ENCODE measurements at regions not wholly inside any gene's neighbourhood (a gene's known extent, or its start where the extent isn't known, plus 50 kb on each side); places are given as distances from the start of the nearest gene placed in this dataset.

DNA sequence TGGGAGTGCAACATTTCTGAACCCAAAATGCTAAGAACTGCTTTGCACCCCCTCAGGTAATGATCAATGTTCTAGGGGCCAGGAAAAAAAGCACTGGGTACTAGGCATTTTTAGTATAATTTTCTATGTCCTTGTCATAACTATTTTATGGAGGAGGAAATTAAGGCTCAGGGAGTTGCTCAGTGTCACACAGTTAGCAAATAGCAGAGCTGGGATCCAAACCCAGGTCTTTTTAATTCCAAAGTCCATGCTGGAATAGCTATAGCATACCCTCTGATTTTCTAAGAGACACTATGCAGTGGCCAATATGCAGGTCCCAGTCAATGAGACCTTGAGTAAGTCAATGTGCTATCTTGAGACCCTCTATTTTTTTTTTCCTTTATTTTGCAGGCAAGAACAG lies 394.5 kb upstream of the USP24 start:
- TF ChIP-seq, protein P1, sequence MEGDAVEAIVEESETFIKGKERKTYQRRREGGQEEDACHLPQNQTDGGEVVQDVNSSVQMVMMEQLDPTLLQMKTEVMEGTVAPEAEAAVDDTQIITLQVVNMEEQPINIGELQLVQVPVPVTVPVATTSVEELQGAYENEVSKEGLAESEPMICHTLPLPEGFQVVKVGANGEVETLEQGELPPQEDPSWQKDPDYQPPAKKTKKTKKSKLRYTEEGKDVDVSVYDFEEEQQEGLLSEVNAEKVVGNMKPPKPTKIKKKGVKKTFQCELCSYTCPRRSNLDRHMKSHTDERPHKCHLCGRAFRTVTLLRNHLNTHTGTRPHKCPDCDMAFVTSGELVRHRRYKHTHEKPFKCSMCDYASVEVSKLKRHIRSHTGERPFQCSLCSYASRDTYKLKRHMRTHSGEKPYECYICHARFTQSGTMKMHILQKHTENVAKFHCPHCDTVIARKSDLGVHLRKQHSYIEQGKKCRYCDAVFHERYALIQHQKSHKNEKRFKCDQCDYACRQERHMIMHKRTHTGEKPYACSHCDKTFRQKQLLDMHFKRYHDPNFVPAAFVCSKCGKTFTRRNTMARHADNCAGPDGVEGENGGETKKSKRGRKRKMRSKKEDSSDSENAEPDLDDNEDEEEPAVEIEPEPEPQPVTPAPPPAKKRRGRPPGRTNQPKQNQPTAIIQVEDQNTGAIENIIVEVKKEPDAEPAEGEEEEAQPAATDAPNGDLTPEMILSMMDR (IDR thresholded peaks at IDR 0.05), result no peak
- no peak for TF ChIP-seq POLR2A (IDR thresholded peaks at IDR 0.05)
- TF ChIP-seq EP300 (IDR thresholded peaks at IDR 0.05), result no peak

All from tibial nerve (tissue), 4 donors.